GM12878 (cell line): ENCODE measurements at regions not wholly inside any gene's neighbourhood (a gene's known extent, or its start where the extent isn't known, plus 50 kb on each side); places are given as distances from the start of the nearest gene placed in this dataset.

Source experiments
- ATAC-seq: fragments of 200-7000 bp; cut with Tn5 transposase; 3 replicates; pipeline ENCODE4 v1.9.1; 2020; ENCODE audit warnings: mild to moderate bottlenecking, moderate library complexity
- BruUV-seq: library from RNA; stranded (reverse); fragments of 400-500 nt; replicated peaks from 2 replicates; lab custom pipeline; 2021; lab: Mats Ljungman, UMichigan
- CTCF ChIA-PET: fragments of 300-600 bp; sonication (Branson Sonifier 250); formaldehyde crosslinking; extraction: SDS; loops from one replicate; lab custom pipeline; 2021; ENCODE audit warnings: inconsistent platforms; lab: Yijun Ruan, JAX
- POLR2A ChIA-PET: fragments of 350-600 bp; formaldehyde crosslinking; extraction: SDS; loops from one replicate; lab custom pipeline; 2021; ENCODE audit warnings: inconsistent platforms; lab: Charles Lee
- RAD21 ChIA-PET: fragments of 300-600 bp; sonication (Branson Sonifier 250); formaldehyde crosslinking; loops from one replicate; lab custom pipeline; 2023; ENCODE audit warnings: antibody characterized with exemption; ENCODE audit not compliant: unreplicated experiment; lab: Charles Lee
- SMC1A ChIA-PET: fragments of 300-600 bp; sonication (Branson Sonifier 250); formaldehyde crosslinking; loops from one replicate; lab custom pipeline; 2023; ENCODE audit not compliant: unreplicated experiment, uncharacterized antibody; lab: Charles Lee
- DNase-seq: peaks from one replicate; pipeline ENCODE4 v3.0.0-alpha.2; 2011; ENCODE audit warnings: low read depth, low spot score
- FAIRE-seq: peaks from 3 replicates; lab custom pipeline; 2011; peaks lifted over from hg19 to GRCh38; lab: Jason Lieb, UNC
- H2AFZ ChIP-seq: 2 replicates; pipeline ENCODE4 v1.6.0; 2011; ENCODE audit warnings: low read depth, low read length, control low read depth; ENCODE audit not compliant: control insufficient read depth
- H3K27ac ChIP-seq: 2 replicates; pipeline ENCODE4 v1.5.1; 2011; ENCODE audit warnings: control low read depth; ENCODE audit not compliant: control insufficient read depth, insufficient read depth
- H3K27me3 ChIP-seq, 2 experiments: replicated peaks in 1 of 2; 2 replicates each; pipeline versions ENCODE4 v1.6.0 to v1.6.1; 2011; ENCODE audit warnings: low read length in 1 of 2; ENCODE audit not compliant: control insufficient read depth in 2 of 2, insufficient read depth in 2 of 2
- H3K36me3 ChIP-seq, 2 experiments: 2 replicates each; pipeline ENCODE4 v1.5.1; 2011; ENCODE audit warnings: low read length in 1 of 2; ENCODE audit not compliant: control insufficient read depth in 2 of 2, insufficient read depth in 2 of 2
- H3K4me1 ChIP-seq: 2 replicates; pipeline ENCODE4 v1.6.1; 2011; ENCODE audit warnings: mild to moderate bottlenecking, low read length, moderate library complexity, mixed read lengths; ENCODE audit not compliant: control insufficient read depth, insufficient read depth
- H3K4me2 ChIP-seq: 2 replicates; pipeline ENCODE4 v1.6.0; 2011; ENCODE audit warnings: control low read depth; ENCODE audit not compliant: control insufficient read depth, insufficient read depth
- H3K4me3 ChIP-seq: fragments of 200-600 bp; sonication (generic); 2 replicates; pipeline ENCODE4 v1.5.1; 2016
- H3K79me2 ChIP-seq: 2 replicates; pipeline ENCODE4 v1.6.0; 2011; ENCODE audit warnings: low read length; ENCODE audit not compliant: control insufficient read depth, insufficient read depth
- H3K9ac ChIP-seq: 2 replicates; pipeline ENCODE4 v1.8.0; 2011; ENCODE audit warnings: low read length, control low read depth, mixed read lengths; ENCODE audit not compliant: control insufficient read depth, insufficient read depth
- H3K9me3 ChIP-seq: replicated peaks from 3 replicates; pipeline ENCODE4 v1.5.1; 2011; ENCODE audit warnings: mild to moderate bottlenecking, low read length; ENCODE audit not compliant: control insufficient read depth, insufficient read depth
- H4K20me1 ChIP-seq: 2 replicates; pipeline ENCODE4 v1.6.0; 2011; ENCODE audit not compliant: control insufficient read depth, insufficient read depth
- CUX1 ChIP-seq: IDR thresholded peaks from 2 replicates; pipeline ENCODE4 v1.6.1; 2012; ENCODE audit warnings: improper control_type of control experiment, low read depth, low read length; ENCODE audit not compliant: insufficient replicate concordance
- PAX8 ChIP-seq: fragments of 450-650 bp; IDR thresholded peaks from 2 replicates; pipeline ENCODE4 v1.6.1; 2017; ENCODE audit warnings: mild to moderate bottlenecking, moderate library complexity
- POLR2AphosphoS5 ChIP-seq: IDR thresholded peaks from 2 replicates; pipeline ENCODE4 v1.6.1; 2011; ENCODE audit warnings: mild to moderate bottlenecking, low read length, inconsistent platforms
- SREBF2 ChIP-seq: IDR thresholded peaks from 2 replicates; pipeline ENCODE4 v1.6.1; 2012; ENCODE audit warnings: mild to moderate bottlenecking, low read length
- ZNF24 ChIP-seq: fragments of 450-650 bp; IDR thresholded peaks from 2 replicates; pipeline ENCODE4 v1.6.1; 2017; ENCODE audit warnings: antibody characterized with exemption, mild to moderate bottlenecking
- ZNF384 ChIP-seq: IDR thresholded peaks from 2 replicates; pipeline ENCODE4 v1.6.1; 2012; ENCODE audit warnings: low read depth, mild to moderate bottlenecking, low read length, improper control_type of control experiment, borderline replicate concordance
- in situ Hi-C: fragments of 300-500 bp; cut with MboI; formaldehyde crosslinking; loops from 9 replicates; pipeline ENCODE4 v1.14.3; 2018; ENCODE audit warnings: mixed read lengths
- intact Hi-C: fragments of 100-400 bp; cut with micrococcal nuclease; formaldehyde crosslinking; loops from one replicate; pipeline ENCODE4 v1.14.2; 2022; ENCODE audit not compliant: unreplicated experiment

- Histone ChIP-seq H3K36me3 (no peaks in the 10 kb centered on the region), H3K4me3 (no peak overlapping the region), H3K4me2 (no peak overlapping the region), H3K27me3 (no peaks in the 10 kb centered on the region), H3K27ac (no peak overlapping the region), H3K9me3 (no peaks in the 10 kb centered on the region), H4K20me1 (no peaks in the 10 kb centered on the region), H3K79me2 (no peaks in the 10 kb centered on the region), H2AFZ (no peak overlapping the region), H3K9ac (no peak overlapping the region), H3K4me1 (no peaks in the 10 kb centered on the region)
- TF ChIP-seq POLR2AphosphoS5 (no peak), ZNF24 (no peak), SREBF2 (no peak), PAX8 (no peak), ZNF384 (no peak), CUX1 (no peak)
- BruUV-seq, result no TSS peak
- ChIA-PET SMC1A (interaction anchor here (1.0 to 2.0 kb wide), 6 partner anchors 9 to 175 kb away, joined by 3 to 5 read pairs (median 3); no protein-coding TSS in a partner anchor), RAD21 (no interaction called here), CTCF (interaction anchor here (0.6 to 1.4 kb wide), 3 partner anchors 10 to 668 kb away, joined by 3 read pairs; no protein-coding TSS in a partner anchor), POLR2A (no interaction called here)
- intact Hi-C loops, result no loop called here
- FAIRE-seq, result no peak
- in situ Hi-C loops, result no loop called here
- ATAC-seq, result no peak
- no peak for DNase-seq
Measured at GRCh38 chr11:15748132-15748531, 608.2 kb downstream of the SOX6 start.
